Stimulated activated CD8-positive, alpha-beta memory T cell treated with anti-CD3 and anti-CD28 coated beads, Interleukin-7, amount 100 ng/mL, for 48 hours (primary cell): ENCODE measurements at regions not wholly inside any gene's neighbourhood (a gene's known extent, or its start where the extent isn't known, plus 50 kb on each side); places are given as distances from the start of the nearest gene placed in this dataset.

ENCODE experiments used
- DNase-seq, 2 donors: peaks; one replicate each; pipeline ENCODE4 v3.0.0-alpha.2; 2020; ENCODE audit warnings: low read depth in 1 of 2; ENCODE audit errors: extremely low read depth in 1 of 2

- no peak for DNase-seq
Observed at GRCh38 chr5:40390281-40391149, 289.2 kb upstream of the PTGER4 start.

DNA sequence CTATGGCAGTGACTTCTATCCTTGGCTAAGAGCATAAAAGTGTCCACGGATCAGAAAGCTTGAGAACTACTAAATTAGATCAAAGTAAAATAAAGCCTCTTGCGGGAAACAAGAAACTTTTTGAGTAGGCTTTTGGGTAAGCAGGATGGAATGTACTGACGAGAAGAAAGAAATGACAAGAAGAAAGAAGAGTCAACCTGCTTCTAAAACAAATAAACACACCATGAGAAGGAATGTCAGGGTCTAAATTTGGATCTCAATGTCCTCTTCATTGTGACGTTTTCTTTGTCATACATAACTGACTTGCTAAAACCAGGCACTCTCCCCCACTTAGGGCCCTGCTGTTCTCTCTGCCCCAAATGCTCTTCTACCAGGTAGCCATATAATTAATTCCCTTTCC is 290.1 kb upstream of the PTGER4 start:
- DNase-seq = no peak

DNA sequence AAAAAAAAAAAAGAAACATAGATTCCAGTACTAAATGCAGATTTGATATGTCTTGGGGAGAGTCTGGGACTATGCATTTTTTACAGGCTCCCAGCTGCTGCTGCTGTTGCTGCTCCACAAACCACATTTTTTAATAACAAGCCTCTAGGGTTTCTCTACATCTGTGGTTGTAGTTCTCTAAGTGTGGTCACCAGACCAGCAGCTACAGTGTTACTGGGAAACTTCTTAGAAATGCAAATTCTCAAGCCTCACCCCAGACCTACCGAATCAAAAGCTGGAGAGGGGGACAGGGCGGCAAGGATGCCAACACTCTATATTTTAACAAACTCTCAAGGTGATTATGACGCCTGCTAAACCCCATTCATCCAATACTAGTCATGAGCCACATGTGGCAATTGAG is 293.4 kb upstream of the PTGER4 start:
- DNase-seq = peak in 1 of 2 donors; percentile 22

GRCh38 chr5:40385544-40385943 is 294.2 kb upstream of the PTGER4 start:
- no peak for DNase-seq

- no peak for DNase-seq
Observed at GRCh38 chr5:40384782-40385390, 294.8 kb upstream of the PTGER4 start.

GRCh38 chr5:40383749-40384651 is 295.7 kb upstream of the PTGER4 start:
- no peak for DNase-seq

GRCh38 chr5:40381676-40382363 is 297.9 kb upstream of the PTGER4 start:
- no peak for DNase-seq

GRCh38 chr5:40381016-40381415 is 298.7 kb upstream of the PTGER4 start:
- DNase-seq = no peak

DNA sequence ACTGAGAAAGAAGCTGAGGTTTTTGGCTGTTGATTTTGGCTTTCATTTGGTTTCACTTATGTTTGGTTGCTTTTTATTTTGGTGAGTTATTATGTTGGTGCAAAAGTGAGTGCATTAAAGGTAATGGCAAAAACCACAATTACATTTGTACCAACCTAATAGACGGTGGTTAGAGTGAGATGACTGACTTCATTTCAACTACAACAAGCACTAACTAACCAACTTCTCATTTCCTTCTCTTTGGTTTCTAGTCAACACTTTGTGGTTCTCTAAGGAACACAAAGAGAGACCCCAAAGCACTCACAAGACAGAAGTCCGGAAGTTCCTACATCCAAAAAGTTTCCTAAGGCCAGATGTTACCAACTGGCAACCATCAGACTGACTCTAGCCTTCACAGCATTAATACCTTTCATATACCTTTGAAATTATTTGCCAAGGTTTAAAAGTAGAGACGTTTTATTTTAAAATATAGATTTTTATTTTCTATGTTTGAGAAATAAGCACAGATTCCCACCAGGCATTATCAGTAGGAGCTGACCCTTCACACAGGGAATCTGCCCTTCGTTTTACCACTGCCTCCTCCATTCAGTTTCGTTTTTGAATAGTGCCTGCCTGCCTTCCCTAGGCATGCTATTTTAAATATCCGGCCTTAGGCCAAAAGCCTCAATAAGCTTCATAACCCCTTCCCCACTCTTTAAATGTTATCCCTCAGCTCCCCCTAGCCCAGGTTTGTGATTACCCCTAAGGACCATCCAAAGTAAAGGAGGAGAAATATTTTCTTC is 301.1 kb upstream of the PTGER4 start:
- no peak for DNase-seq

DNA sequence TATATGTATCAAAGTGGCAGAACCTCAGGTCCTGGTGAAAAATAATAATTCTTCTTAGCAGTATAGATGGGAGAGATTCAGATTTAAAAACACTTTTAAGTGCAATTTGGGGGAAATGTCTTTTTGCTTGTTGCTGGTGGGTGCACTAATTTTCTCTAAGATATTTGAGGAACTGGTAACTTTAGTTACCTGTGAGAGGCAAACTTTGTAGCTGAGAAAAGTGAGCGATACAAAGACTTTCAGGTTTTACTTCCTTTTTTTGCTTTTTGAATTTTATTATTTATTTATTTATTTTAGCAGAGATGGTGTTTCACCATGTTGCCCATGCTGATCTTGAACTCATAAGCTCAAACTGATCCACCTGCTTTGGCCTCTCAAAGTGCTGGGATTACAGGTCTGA is 303.1 kb upstream of the PTGER4 start:
- no peak for DNase-seq

- DNase-seq = no peak
Observed at GRCh38 chr5:40374853-40375252, 304.9 kb upstream of the PTGER4 start.

GRCh38 chr5:40368200-40368599 is 311.5 kb upstream of the PTGER4 start:
- no peak for DNase-seq

DNA sequence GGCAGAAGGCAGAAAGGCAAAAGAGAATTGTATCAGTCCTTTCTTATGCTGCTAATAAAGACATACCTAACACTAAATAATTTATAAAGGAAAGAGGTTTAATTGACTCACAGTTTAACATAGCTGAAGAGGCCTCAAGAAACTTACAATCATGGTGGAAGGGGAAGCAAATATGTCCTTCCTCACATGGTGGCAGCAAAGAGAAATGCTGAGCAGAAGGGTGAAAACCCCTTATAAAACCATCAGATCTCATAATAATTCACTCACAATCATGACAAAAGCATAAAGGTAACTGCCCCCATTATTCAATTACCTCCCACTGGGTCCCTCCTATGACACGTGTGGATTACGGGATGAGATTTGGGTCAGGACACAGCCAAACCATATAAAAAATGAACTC is 312.5 kb upstream of the PTGER4 start:
- no peak for DNase-seq

- DNase-seq = no peak
Observed at GRCh38 chr5:40365342-40366330, 314.1 kb upstream of the PTGER4 start.

DNA sequence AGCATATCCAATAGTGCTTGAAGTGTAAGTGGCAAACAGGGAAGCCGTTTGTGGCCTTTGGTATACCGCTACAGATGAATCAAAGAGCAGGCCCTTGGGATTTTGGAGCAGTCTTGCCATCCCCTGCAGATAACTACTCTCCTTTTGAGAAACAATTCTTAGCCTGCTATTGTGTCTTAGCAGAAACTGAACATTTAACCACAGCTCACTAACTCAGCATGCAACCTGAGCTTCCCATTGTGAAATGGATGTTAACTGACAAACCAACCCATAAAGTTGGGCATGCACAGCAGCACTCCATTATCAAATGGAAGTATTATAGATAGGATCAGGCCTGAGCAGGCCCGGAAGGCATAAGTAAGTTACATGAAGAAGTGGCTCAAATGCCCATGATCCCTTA is 315.3 kb upstream of the PTGER4 start:
- DNase-seq = no peak

GRCh38 chr5:40361378-40361777 is 318.3 kb upstream of the PTGER4 start:
- no peak for DNase-seq

- DNase-seq = no peak
Observed at GRCh38 chr5:40360685-40361084, 319.0 kb upstream of the PTGER4 start.

- DNase-seq = no peak
Observed at GRCh38 chr5:40359832-40360231, 319.9 kb upstream of the PTGER4 start.

DNA sequence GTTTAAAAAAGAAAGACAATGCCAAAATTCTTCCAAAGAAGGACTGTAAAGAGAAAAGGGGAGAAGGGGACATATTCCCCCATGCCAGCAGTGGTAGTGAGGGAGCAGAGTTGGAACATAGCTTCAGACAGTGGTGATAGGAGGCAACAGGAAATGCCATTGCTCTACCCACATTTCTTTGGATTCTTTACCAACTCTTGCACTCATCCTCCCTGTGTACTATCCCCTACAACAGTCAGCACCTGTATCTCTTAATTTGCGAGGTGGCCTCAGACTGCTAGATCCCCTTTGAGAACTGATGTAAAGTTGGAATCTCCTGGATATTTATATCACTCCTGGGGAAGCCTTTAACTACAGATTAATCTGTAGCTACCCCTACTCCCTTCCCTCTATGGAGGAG is 320.6 kb upstream of the PTGER4 start:
- no peak for DNase-seq
